ENCODE measurements at regions not wholly inside any gene's neighbourhood (a gene's known extent, or its start where the extent isn't known, plus 50 kb on each side); places are given as distances from the start of the nearest gene placed in this dataset.
"Not testable (repeated sequence)": the region's sequence is repeated elsewhere in the genome, so short reads cannot be mapped to it uniquely, and the experiment has no call there.

GRCh38 chr14:43411841-43412240 lies 1095.2 kb downstream of the FSCB start:
- no peak for DNase-seq (ENCODE audit: low spot score)

GRCh38 chr14:43410631-43411030 lies 1096.5 kb downstream of the FSCB start:
- no peak for DNase-seq (ENCODE audit: low spot score)

GRCh38 chr14:43408472-43408871 lies 1098.6 kb downstream of the FSCB start:
- no peak for DNase-seq (ENCODE audit: low spot score)

- no peak for DNase-seq (ENCODE audit: low spot score)
Observed at GRCh38 chr14:43407706-43408105, 1099.4 kb downstream of the FSCB start.

- DNase-seq (ENCODE audit: low spot score) = no peak
Observed at GRCh38 chr14:43406931-43407330, 1100.2 kb downstream of the FSCB start.

- no peak for DNase-seq (ENCODE audit: low spot score)
Observed at GRCh38 chr14:43399289-43399688, 1107.8 kb downstream of the FSCB start.

GRCh38 chr14:43370565-43370896 lies 1136.6 kb downstream of the FSCB start:
- DNase-seq (ENCODE audit: low spot score) = not testable (repeated sequence)

- no peak for DNase-seq (ENCODE audit: low spot score)
Observed at GRCh38 chr14:43369710-43370564, 1137.1 kb downstream of the FSCB start.

- no peak for DNase-seq (ENCODE audit: low spot score)
Observed at GRCh38 chr14:43362586-43362985, 1144.5 kb downstream of the FSCB start.

- no peak for DNase-seq (ENCODE audit: low spot score)
Observed at GRCh38 chr14:43361751-43362150, 1145.3 kb downstream of the FSCB start.

GRCh38 chr14:43360239-43360638 lies 1146.8 kb downstream of the FSCB start:
- no peak for DNase-seq (ENCODE audit: low spot score)

- no peak for DNase-seq (ENCODE audit: low spot score)
Observed at GRCh38 chr14:43359317-43359716, 1147.8 kb downstream of the FSCB start.

GRCh38 chr14:43356979-43357545 lies 1150.0 kb downstream of the FSCB start:
- no peak for DNase-seq (ENCODE audit: low spot score)

GRCh38 chr14:43356382-43356781 lies 1150.7 kb downstream of the FSCB start:
- DNase-seq (ENCODE audit: low spot score) = no peak

- no peak for DNase-seq (ENCODE audit: low spot score)
Observed at GRCh38 chr14:43341921-43342320, 1165.2 kb downstream of the FSCB start.

GRCh38 chr14:43338713-43339112 lies 1168.4 kb downstream of the FSCB start:
- no peak for DNase-seq (ENCODE audit: low spot score)

- DNase-seq (ENCODE audit: low spot score) = no peak
Observed at GRCh38 chr14:43336351-43336750, 1170.7 kb downstream of the FSCB start.

GRCh38 chr14:43326501-43327407 lies 1180.3 kb downstream of the FSCB start:
- not testable (repeated sequence) for DNase-seq (ENCODE audit: low spot score)

- no peak for DNase-seq (ENCODE audit: low spot score)
Observed at GRCh38 chr14:43316427-43316826, 1190.7 kb downstream of the FSCB start.

GRCh38 chr14:43313719-43314118 lies 1193.4 kb downstream of the FSCB start:
- no peak for DNase-seq (ENCODE audit: low spot score)

GRCh38 chr14:43308421-43309110 lies 1198.5 kb downstream of the FSCB start:
- DNase-seq (ENCODE audit: low spot score) = no peak

- no peak for DNase-seq (ENCODE audit: low spot score)
Observed at GRCh38 chr14:43307836-43308235, 1199.2 kb downstream of the FSCB start.
